Activated naive CD8-positive, alpha-beta T cell treated with anti-CD3 and anti-CD28 coated beads, Interleukin-2, amount 10 ng/mL, durations not matched to agents 7 days and 5 days (primary cell): ENCODE measurements at regions not wholly inside any gene's neighbourhood (a gene's known extent, or its start where the extent isn't known, plus 50 kb on each side); places are given as distances from the start of the nearest gene placed in this dataset.

Source experiments
- ATAC-seq: fragments of 150-1000 bp; cut with Tn5 transposase; one replicate; pipeline ENCODE4 v1.10.0; 2021; ENCODE audit warnings: low read depth, moderate library complexity
- POLR2A ChIA-PET: fragments of 350-600 bp; sonication (Branson Sonifier 250); formaldehyde crosslinking; loops from one replicate; lab custom pipeline; 2021; ENCODE audit warnings: antibody characterized with exemption; lab: Charles Lee
- DNase-seq: peaks from one replicate; pipeline ENCODE4 v3.0.0; 2021
- H3K27ac Mint-ChIP-seq: one replicate; pipeline ENCODE4 v1.8.0; 2022; ENCODE audit warnings: mild to moderate bottlenecking, mixed read lengths
- H3K27me3 Mint-ChIP-seq: one replicate; pipeline ENCODE4 v1.8.0; 2022; ENCODE audit warnings: mild to moderate bottlenecking, moderate library complexity, mixed read lengths
- H3K36me3 Mint-ChIP-seq: one replicate; pipeline ENCODE4 v1.8.0; 2021; ENCODE audit warnings: mild to moderate bottlenecking, mixed read lengths
- H3K4me1 Mint-ChIP-seq: one replicate; pipeline ENCODE4 v1.8.0; 2021; ENCODE audit warnings: mixed read lengths
- H3K4me3 Mint-ChIP-seq: one replicate; pipeline ENCODE4 v1.8.0; 2022; ENCODE audit warnings: mild to moderate bottlenecking, moderate library complexity, mixed read lengths
- H3K9me3 Mint-ChIP-seq: one replicate; pipeline ENCODE4 v1.8.0; 2021; ENCODE audit warnings: mixed read lengths

DNA sequence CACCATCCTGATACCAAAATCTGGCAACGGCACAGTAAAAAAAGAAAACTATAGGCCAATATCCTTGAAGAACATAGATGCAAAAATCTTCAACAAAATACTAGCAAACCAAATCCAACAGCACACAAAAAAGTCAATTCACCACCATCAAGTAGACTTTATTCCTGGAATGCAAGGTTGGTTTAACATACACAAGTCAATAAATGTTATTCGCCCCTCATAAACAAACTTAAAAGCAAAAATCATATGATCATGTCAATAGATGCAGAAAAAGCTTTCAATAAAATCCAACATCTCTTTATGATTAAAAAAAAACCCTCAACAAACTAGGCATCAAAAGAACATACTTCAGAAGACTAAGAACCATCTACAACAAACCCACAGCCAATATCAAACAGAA is 252.9 kb downstream of the UACA start:
- Mint-ChIP-seq H3K4me1 (peaks cover 31% of the 10 kb centered on the region), H3K36me3 (peaks cover 23% of the 10 kb centered on the region)
- no peak for DNase-seq

DNA sequence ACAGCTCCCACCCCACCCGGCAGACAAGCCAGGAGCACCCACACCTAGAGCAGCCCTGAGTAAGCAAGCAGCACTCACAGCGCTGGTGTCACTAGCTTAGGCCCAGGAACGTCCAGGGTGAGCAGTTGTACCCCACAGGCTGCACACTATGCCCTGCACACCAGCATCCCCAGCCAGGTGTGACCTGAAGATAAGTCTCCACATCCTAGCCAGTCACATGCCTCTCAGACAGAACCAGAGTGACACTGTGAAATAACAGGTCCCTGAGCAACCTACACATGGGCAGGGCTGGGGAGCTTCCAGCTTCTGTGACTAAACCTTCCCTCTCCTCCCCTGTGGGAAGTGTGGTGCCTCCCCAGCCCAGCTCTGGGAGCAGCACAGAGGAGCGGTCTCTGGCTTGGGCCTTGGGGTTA is 253.6 kb downstream of the UACA start:
- Mint-ChIP-seq H3K36me3 (peaks cover 23% of the 10 kb centered on the region), H3K4me3 (peak overlapping the region; percentile 17), H3K27ac (peak overlapping the region; percentile 57), H3K9me3 (peaks cover 18% of the 10 kb centered on the region), H3K4me1 (peaks cover 36% of the 10 kb centered on the region), H3K27me3 (peaks cover 5% of the 10 kb centered on the region)
- ATAC-seq (no peak), DNase-seq (no peak)
- POLR2A ChIA-PET: interaction anchor here (0.9 to 2.6 kb wide), 4 partner anchors 12 to 25 kb away, joined by 3 to 18 read pairs (median 4); no protein-coding TSS in a partner anchor

More for the DNA sequence above, 252.9 kb downstream of the UACA start:
- Mint-ChIP-seq H3K4me3 (no peak overlapping the region), H3K27me3 (peaks cover 6% of the 10 kb centered on the region), H3K27ac (no peak overlapping the region), H3K9me3 (peaks cover 18% of the 10 kb centered on the region)
- POLR2A ChIA-PET: interaction anchor here (0.9 to 1.5 kb wide), 2 partner anchors 24 to 25 kb away, joined by 3 read pairs; no protein-coding TSS in a partner anchor
- no peak for ATAC-seq

DNA sequence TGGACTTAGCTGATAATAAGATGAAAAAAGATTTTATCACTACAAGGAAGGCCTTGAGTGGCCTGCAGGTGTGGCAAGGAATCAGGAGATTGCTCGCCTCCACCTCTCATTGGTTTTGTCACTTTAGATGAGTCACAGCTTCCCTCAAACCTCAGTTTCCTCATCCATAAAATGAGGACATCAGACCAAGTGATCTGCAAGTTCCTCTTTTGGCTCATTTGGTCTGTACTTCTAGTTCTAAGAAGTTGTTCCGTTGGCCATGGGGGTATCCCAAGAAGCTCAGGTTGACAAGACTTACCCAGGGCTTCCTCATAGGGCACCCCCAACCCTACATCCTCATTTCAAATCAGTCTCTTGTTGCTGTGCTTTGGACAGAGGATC is 254.1 kb downstream of the UACA start:
- Mint-ChIP-seq H3K27me3 (peaks cover 3% of the 10 kb centered on the region), H3K36me3 (peaks cover 23% of the 10 kb centered on the region), H3K9me3 (peaks cover 18% of the 10 kb centered on the region), H3K4me3 (peak overlapping the region; percentile 17), H3K4me1 (peaks cover 41% of the 10 kb centered on the region), H3K27ac (peak overlapping the region; percentile 55)
- DNase-seq: no peak
- peak; percentile 14 for ATAC-seq
- POLR2A ChIA-PET: interaction anchor here (1.0 to 2.6 kb wide), 3 partner anchors 12 to 23 kb away, joined by 3 to 18 read pairs (median 5); no protein-coding TSS in a partner anchor

DNA sequence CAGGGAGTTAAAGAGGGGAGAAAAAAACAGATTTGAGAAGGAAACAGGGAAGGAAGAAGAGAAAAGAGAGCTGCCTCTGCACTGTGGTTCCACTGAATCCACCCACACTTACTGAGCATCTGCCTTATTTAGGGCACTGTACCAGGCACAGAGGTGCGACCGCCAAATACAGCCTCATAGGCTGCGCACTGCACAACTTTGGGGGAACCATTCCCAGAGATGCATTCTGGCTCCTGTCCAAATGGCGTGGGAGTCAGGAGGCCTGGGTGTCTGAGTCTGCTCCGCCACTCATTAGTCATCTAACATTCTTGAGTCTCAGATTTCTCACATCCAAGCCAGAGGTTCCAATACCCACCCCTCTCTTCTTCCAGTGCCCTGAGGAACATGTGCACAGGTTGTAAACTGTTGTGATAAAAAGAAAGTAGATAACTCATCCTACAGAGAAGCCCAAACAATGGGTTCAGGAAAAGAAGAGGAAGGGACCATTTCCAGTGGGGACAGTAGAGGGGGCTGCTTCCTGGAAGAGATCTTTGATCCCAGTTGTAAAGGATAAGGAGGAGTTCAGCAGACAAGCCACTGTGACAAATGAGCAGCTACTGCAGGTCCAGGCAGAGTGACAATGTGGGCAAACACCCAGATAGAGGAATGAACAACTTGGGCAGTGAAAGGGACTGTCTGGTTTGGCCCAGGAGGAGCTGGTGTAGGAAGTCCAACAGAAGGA is 254.6 kb downstream of the UACA start:
- Mint-ChIP-seq H3K36me3 (peaks cover 23% of the 10 kb centered on the region), H3K4me3 (peak overlapping the region; percentile 4), H3K27me3 (no peaks in the 10 kb centered on the region), H3K27ac (peak overlapping the region; percentile 55), H3K9me3 (peaks cover 18% of the 10 kb centered on the region), H3K4me1 (peaks cover 45% of the 10 kb centered on the region)
- DNase-seq (no peak), ATAC-seq (peak; percentile 6)
- POLR2A ChIA-PET: interaction anchor here (0.6 to 2.6 kb wide), 5 partner anchors 11 to 1066 kb away, joined by 3 to 18 read pairs (median 5); no protein-coding TSS in a partner anchor

DNA sequence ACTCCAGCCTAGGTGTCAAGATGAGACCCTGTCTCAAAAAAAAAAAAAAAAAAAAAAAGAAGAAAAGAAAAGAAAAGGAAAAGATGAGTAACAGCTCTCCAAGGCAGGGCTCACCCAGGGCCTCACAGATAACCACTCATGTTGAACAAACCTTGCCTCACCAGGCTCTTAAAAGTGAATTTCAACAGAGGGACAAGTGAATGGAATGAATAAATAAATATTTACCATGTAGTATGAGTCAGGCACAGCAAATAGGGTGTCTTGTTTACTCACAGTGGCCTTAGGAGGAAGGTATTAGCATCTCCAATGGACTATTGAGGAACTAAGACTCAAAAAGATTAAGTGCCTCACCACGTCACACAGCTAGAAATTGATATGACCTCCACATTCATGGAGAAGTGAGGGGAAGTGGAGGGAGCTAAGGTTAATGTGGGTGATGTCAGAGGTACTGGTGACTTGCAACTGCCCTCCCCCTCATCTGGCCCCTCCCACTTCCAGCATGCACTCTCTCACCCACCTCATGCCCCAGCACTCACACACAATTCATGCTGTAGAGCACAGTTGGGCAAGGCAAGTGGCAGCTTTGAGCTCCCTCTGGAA is 255.5 kb downstream of the UACA start:
- no peak overlapping the region for H3K27ac Mint-ChIP-seq
- ATAC-seq (peak; percentile 32), DNase-seq (no peak)
- H3K36me3 Mint-ChIP-seq: peaks cover 23% of the 10 kb centered on the region
- peaks cover 52% of the 10 kb centered on the region for H3K4me1 Mint-ChIP-seq
- peaks cover 18% of the 10 kb centered on the region for H3K9me3 Mint-ChIP-seq
- H3K4me3 Mint-ChIP-seq: no peak overlapping the region
- POLR2A ChIA-PET: interaction anchor here (0.6 to 2.6 kb wide), 5 partner anchors 16 to 366 kb away, joined by 3 to 18 read pairs (median 3); no protein-coding TSS in a partner anchor
- H3K27me3 Mint-ChIP-seq: no peaks in the 10 kb centered on the region

DNA sequence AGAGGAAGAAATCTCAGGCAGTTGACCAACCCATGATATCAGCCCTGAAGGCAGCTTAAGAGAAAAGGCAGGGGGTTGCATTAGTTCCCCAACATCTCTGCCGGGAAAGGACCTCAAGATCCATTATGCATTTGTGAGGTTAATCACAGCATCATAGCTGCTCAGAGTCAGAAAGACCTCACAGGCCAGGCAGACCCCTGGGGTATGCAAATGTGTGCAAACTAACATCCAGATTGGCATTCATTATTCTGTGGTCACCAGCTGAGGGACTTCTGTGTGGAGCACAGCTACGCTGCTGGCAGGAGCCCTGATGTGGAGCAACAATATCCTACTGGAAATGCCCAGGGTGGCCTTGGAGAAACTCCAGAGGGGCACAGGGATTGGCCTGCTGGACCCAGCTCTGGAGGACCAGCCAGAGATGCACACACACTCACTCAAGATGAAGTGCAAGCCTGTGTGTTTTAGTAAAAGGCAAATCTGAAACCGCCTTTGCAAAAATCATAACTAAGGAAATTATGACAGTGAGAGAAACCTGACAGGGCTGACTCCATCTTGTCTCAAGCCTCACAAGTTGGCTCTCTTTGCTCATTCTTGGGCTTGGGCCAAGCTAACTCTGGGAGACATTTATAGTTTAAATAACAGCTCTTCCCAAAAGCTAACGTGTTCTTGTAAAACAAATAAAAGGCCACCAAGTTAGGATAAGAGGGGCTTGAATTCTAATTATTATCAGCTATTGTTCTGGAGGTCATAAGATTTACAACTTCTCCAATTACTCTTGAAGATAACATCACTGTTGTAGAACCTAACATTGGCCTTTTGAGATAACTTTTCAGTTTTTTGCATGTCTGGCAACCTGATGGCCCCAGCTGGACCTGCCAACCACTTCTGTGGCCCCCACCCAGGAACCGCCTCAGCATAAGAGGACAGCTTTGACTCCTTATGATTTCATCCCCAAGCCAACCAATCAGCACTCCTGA is 257.1 kb downstream of the UACA start:
- DNase-seq: no peak
- no peaks in the 10 kb centered on the region for H3K27me3 Mint-ChIP-seq
- POLR2A ChIA-PET: interaction anchor here (1.0 to 2.4 kb wide), 3 partner anchors 10 to 25 kb away, joined by 3 to 17 read pairs (median 6); no protein-coding TSS in a partner anchor
- no peak overlapping the region for H3K4me3 Mint-ChIP-seq
- ATAC-seq: no peak
- no peak overlapping the region for H3K27ac Mint-ChIP-seq
- peaks cover 15% of the 10 kb centered on the region for H3K9me3 Mint-ChIP-seq
- H3K36me3 Mint-ChIP-seq: peaks cover 16% of the 10 kb centered on the region
- H3K4me1 Mint-ChIP-seq: peaks cover 58% of the 10 kb centered on the region

DNA sequence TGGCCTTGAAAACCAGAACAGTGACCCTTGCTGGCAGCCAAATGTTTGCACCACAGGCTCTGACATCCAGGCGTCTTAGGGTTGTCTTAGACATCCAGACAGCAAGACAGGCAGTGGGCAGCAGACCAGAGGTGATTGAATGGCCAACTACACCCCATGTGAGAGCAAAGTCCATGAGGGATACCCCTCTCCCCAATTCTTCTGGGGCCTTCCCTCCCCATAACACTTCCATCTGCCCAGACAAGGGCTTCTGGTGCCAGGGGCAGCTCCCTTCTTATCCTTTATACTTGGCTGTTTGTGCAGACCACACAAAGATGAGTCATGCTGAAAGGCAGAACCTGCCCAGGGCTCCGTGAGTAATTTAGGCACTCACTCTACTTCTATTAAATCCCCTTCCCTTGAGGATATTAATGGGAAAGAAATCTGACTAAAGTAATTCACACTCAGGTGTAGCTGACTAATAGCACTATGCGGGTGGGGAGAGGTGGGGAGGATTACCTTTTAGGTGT is 257.9 kb downstream of the UACA start:
- ATAC-seq (no peak), DNase-seq (no peak)
- Mint-ChIP-seq H3K36me3 (peaks cover 9% of the 10 kb centered on the region), H3K9me3 (peaks cover 12% of the 10 kb centered on the region), H3K4me1 (peaks cover 59% of the 10 kb centered on the region), H3K27me3 (peaks cover 4% of the 10 kb centered on the region), H3K4me3 (no peak overlapping the region), H3K27ac (peak overlapping the region; percentile 12)
- POLR2A ChIA-PET: interaction anchor here (1.0 to 2.4 kb wide), 5 partner anchors 9 to 79 kb away, joined by 3 to 17 read pairs (median 3); no protein-coding TSS in a partner anchor

DNA sequence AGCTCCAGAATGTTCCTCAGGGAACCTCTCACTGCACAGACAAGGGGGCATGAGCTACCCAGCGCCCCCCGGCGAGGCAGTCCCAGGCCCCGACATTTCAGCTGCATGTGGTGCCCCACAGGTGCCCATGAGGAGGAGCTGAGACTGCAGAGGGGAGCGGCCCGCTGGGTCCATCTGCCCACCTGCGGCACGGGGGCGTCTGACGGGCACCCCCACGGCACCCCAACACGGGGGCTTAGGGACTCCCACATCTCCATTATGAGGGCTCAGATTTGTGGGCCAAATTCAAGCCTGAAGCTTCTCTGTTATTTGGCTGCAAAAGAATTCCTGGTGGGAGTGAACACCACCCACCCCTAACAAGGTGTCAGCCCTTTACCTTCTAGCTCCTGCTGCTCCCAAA is 258.4 kb downstream of the UACA start:
- POLR2A ChIA-PET: interaction anchor here (0.6 to 2.4 kb wide), 8 partner anchors 12 to 1679 kb away, joined by 3 to 17 read pairs (median 3); no protein-coding TSS in a partner anchor

DNA sequence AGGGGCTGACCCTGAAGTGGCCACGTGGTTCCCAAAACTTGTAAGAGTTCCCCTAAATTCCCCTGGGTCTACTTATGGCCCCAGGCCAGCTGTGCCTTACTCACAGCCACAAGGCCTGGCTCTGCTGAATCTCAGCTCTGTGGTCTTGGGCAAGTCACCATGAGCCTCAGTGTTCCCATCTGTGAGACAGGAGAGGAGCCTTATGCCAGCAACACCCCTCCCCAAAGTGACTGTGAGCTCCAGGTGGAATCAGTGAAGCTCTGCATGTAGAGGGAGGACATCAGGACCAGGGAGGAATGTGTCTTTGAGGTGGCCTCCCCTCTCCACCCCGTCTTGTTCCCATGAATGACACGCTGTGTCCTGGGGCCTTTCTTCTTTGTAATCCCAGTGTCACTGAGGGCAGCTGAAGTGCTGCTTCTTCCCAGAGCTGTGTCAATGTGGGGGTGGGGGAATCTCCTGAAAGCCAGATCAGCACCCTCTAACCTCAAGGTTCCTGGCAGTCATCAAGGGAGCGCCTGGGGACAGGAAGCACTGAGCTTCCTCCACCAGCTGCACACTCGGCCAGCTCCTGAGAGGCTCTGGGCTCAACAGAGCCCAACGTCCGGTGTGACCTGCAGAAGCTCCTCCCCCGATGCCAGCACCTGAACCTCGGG is 258.9 kb downstream of the UACA start:
- DNase-seq (no peak), ATAC-seq (peak; percentile 36)
- POLR2A ChIA-PET: interaction anchor here (0.6 to 2.4 kb wide), 8 partner anchors 12 to 1679 kb away, joined by 3 to 17 read pairs (median 3); no protein-coding TSS in a partner anchor
- H3K9me3 Mint-ChIP-seq: peaks cover 5% of the 10 kb centered on the region
- no peaks in the 10 kb centered on the region for H3K36me3 Mint-ChIP-seq
- H3K27ac Mint-ChIP-seq: peak overlapping the region; percentile 47
- H3K4me1 Mint-ChIP-seq: peaks cover 57% of the 10 kb centered on the region
- H3K27me3 Mint-ChIP-seq: peaks cover 9% of the 10 kb centered on the region
- H3K4me3 Mint-ChIP-seq: peak overlapping the region; percentile 58

More for the DNA sequence above, 258.4 kb downstream of the UACA start:
- peaks cover 6% of the 10 kb centered on the region for H3K27me3 Mint-ChIP-seq
- DNase-seq (no peak), ATAC-seq (no peak)
- H3K27ac Mint-ChIP-seq: peak overlapping the region; percentile 12
- peaks cover 4% of the 10 kb centered on the region for H3K36me3 Mint-ChIP-seq
- H3K4me1 Mint-ChIP-seq: peaks cover 62% of the 10 kb centered on the region
- peak overlapping the region; percentile 58 for H3K4me3 Mint-ChIP-seq
- H3K9me3 Mint-ChIP-seq: peaks cover 7% of the 10 kb centered on the region

DNA sequence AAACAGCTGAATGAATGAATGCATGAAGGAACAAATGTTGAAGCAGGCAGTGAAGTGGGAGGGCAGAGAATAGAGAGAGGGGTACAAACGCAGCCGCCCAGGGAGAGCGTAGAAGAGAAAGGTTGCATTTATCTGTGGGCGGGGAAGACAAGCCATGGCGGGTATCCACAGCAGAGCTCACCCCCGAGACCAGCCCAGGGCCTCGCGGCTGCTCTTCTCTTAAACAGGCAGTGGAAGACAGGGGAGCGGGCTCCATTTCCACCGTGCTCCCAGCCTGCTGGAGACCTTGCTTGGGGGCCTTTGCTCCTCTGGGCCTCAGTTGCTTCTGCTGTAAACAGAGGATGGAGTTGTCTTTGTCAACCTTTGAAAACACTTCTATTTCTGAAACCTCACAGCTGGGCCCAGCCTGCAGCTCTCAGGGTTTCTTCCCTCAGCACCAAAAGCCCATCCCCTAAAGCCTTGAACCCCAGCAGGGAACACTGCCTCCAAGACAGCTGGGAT is 259.5 kb downstream of the UACA start:
- peaks cover 5% of the 10 kb centered on the region for H3K9me3 Mint-ChIP-seq
- H3K4me1 Mint-ChIP-seq: peaks cover 51% of the 10 kb centered on the region
- DNase-seq (no peak), ATAC-seq (no peak)
- POLR2A ChIA-PET: interaction anchor here (1.5 kb wide), 1 partner anchor 11 kb away, joined by 6 read pairs; no protein-coding TSS in a partner anchor
- peak overlapping the region; percentile 75 for H3K27ac Mint-ChIP-seq
- no peaks in the 10 kb centered on the region for H3K36me3 Mint-ChIP-seq
- peaks cover 10% of the 10 kb centered on the region for H3K27me3 Mint-ChIP-seq
- H3K4me3 Mint-ChIP-seq: peak overlapping the region; percentile 48

DNA sequence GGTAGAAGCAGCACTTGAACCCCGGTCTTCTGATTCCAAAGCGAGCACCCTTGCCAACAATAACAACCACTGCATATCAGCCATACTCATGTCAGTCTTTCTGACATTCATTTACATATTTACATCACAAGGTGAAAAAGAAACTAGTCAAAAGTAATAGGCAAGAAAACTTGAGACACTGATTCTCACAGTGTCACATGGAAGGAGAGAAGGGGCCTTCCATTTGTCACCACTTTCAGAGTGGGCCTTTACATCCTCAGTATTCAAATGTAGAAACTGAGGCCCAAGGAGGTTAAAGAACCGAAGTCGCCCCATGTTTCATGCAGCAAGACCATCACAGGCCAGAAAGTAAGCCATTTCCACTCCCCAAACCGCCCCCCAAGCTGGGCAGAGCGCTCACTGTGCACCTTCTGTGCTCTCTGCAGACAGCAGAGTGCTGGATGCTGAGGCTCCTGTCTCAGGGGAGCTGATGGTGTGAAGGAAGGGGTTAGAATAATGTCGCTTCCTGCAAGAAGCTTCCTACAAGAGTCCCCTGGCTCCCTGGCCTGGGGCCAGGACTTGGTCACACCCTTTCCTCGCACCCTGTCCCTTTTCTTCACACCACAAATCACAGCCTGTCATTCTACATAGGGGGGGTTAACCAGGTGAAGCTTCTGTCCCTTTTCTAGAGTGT is 260.1 kb downstream of the UACA start:
- H3K27ac Mint-ChIP-seq: peak overlapping the region; percentile 75
- POLR2A ChIA-PET: interaction anchor here (1.5 kb wide), 1 partner anchor 10 kb away, joined by 6 read pairs; no protein-coding TSS in a partner anchor
- H3K4me1 Mint-ChIP-seq: peaks cover 45% of the 10 kb centered on the region
- DNase-seq (no peak), ATAC-seq (no peak)
- peak overlapping the region; percentile 48 for H3K4me3 Mint-ChIP-seq
- H3K9me3 Mint-ChIP-seq: peaks cover 5% of the 10 kb centered on the region
- H3K36me3 Mint-ChIP-seq: no peaks in the 10 kb centered on the region
- peaks cover 13% of the 10 kb centered on the region for H3K27me3 Mint-ChIP-seq
